AG04449 (cell line): ENCODE measurements at regions not wholly inside any gene's neighbourhood (a gene's known extent, or its start where the extent isn't known, plus 50 kb on each side); places are given as distances from the start of the nearest gene placed in this dataset.

Experiments
- CTCF ChIA-PET: fragments of 350-600 bp; formaldehyde crosslinking; extraction: SDS; loops from one replicate; lab custom pipeline; 2021; ENCODE audit warnings: antibody characterized with exemption; lab: Yijun Ruan, JAX
- POLR2A ChIA-PET: fragments of 400-600, 350-600 bp; formaldehyde crosslinking; extraction: SDS; loops from one replicate; lab custom pipeline; 2020; ENCODE audit warnings: antibody characterized with exemption, inconsistent platforms; lab: Yijun Ruan, JAX
- DNase-seq: peaks from one replicate; pipeline ENCODE4 v3.0.0-alpha.2; 2010; ENCODE audit warnings: low read depth, low spot score
- H3K4me3 ChIP-seq: 2 replicates; pipeline ENCODE4 v1.5.1; 2011; ENCODE audit warnings: low read depth, mild to moderate bottlenecking, control low read depth, low read length
- CTCF ChIP-seq: IDR thresholded peaks from one replicate; pipeline ENCODE4 v1.5.1; 2011; ENCODE audit warnings: mild to moderate bottlenecking, moderate library complexity, low read length, control low read depth, inconsistent platforms; ENCODE audit not compliant: insufficient read depth; ENCODE audit errors: missing control alignments

DNA sequence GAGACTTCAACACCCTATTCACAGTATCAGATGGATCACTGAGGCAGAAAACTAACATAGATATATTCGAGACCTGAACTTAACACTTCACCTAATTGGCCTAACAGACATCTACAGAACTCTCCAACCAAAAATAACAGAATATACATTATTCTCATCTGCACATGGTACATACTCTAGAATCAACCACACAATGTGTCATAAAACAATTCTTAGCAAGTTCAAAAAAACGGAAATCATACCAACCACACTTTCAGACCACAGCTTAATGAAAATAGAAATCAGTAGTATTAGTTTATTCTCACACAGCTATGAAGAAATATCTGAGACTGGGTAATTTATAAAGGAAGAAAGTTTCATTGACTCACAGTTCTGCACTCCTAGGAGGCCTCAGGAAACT lies 387.9 kb downstream of the DEPDC1B start:
- ChIA-PET POLR2A (no interaction called here), CTCF (no interaction called here)
- DNase-seq = no peak
- TF ChIP-seq CTCF = no peak
- no peak overlapping the region for H3K4me3 ChIP-seq

- no peak for TF ChIP-seq CTCF
- POLR2A ChIA-PET = no interaction called here
- CTCF ChIA-PET = interaction anchor here (1.1 kb wide), 1 partner anchor 82 kb away, joined by 3 read pairs; no protein-coding TSS in a partner anchor
- DNase-seq = no peak
- H3K4me3 ChIP-seq = no peak overlapping the region
Observed at GRCh38 chr5:60299944-60300343, 400.0 kb downstream of the DEPDC1B start.

- ChIA-PET POLR2A (no interaction called here), CTCF (interaction anchor here (3.0 kb wide), 1 partner anchor 85 kb away, joined by 32 read pairs; no protein-coding TSS in a partner anchor)
- no peak for DNase-seq
- no peak for TF ChIP-seq CTCF
- no peak overlapping the region for H3K4me3 ChIP-seq
Observed at GRCh38 chr5:60297658-60298057, 402.3 kb downstream of the DEPDC1B start.

GRCh38 chr5:60295423-60295822 lies 401.9 kb upstream of the PDE4D start:
- ChIA-PET CTCF (interaction anchor here (0.8 to 3.0 kb wide), 12 partner anchors 8 to 485 kb away, joined by 3 to 32 read pairs (median 6); no protein-coding TSS in a partner anchor), POLR2A (no interaction called here)
- no peak overlapping the region for H3K4me3 ChIP-seq
- no peak for DNase-seq
- peak; percentile 66 for TF ChIP-seq CTCF

DNA sequence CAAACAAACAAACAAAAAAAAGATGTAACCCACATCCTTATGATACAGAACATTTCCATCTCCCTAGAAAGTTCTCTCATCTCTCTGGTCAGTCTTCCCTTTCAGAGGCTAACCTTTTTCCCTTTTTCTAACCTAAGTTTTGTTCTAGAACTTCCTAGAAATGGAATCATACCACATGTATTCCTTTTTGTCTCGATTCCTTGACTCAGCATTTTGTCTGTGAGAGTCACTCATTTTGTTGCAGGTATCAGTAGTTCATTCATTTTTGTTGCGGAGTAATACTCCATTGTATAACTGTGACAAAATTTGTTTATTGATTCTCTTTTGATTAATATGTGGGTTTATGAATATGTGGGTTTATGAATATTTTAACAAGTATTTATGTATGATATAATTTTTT lies 400.0 kb upstream of the PDE4D start:
- CTCF ChIA-PET = interaction anchor here (2.7 kb wide), 1 partner anchor 376 kb away, joined by 8 read pairs; no protein-coding TSS in a partner anchor
- DNase-seq = no peak
- H3K4me3 ChIP-seq = no peak overlapping the region
- TF ChIP-seq CTCF = no peak
- POLR2A ChIA-PET = no interaction called here

DNA sequence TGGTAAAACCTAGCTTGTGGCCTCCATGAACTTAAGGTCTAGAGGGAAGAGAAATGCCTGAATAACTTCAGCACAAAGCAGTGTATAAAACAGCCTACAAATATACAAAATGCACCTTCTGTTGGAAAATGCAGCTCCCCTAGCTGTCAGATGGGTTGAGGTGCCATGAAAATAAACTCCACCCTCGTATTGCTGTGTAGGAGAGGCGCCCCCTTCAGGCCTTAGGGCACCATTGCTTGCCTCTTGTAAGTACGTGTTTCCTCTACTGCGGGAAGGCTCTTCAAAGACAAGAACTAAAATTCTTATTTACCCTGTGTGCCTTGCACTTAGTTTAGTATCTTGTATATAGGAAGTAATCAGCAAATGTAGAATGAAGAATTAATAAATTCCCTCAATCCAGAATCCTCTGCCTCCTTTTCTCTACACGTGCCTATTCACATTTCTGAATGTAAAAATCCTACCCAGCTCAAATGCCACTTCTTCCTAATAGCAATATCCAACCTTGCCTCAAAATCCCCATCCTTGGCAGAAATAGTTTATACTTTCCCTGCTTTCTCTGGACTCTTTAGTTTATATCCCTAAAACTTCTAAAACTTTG lies 393.7 kb upstream of the PDE4D start:
- CTCF ChIA-PET = interaction anchor here (0.9 to 7.0 kb wide), 8 partner anchors 8 to 478 kb away, joined by 3 to 73 read pairs (median 6); no protein-coding TSS in a partner anchor
- no peak for DNase-seq
- peak; percentile 80 for TF ChIP-seq CTCF
- POLR2A ChIA-PET = interaction anchor here (0.6 kb wide), 1 partner anchor 1687 kb away, joined by 3 read pairs; no protein-coding TSS in a partner anchor
- no peak overlapping the region for H3K4me3 ChIP-seq
